NCI-H345 treated with DMSO at 0.1 percent for 48 hours (cell line): ENCODE measurements at regions not wholly inside any gene's neighbourhood (a gene's known extent, or its start where the extent isn't known, plus 50 kb on each side); places are given as distances from the start of the nearest gene placed in this dataset.
"Not testable (repeated sequence)": the region's sequence is repeated elsewhere in the genome, so short reads cannot be mapped to it uniquely, and the experiment has no call there.

Source experiments
- DNase-seq: peaks from one replicate; lab custom pipeline; 2025; ENCODE audit not compliant: unreplicated experiment; lab: John Stamatoyannopoulos, UW

DNA sequence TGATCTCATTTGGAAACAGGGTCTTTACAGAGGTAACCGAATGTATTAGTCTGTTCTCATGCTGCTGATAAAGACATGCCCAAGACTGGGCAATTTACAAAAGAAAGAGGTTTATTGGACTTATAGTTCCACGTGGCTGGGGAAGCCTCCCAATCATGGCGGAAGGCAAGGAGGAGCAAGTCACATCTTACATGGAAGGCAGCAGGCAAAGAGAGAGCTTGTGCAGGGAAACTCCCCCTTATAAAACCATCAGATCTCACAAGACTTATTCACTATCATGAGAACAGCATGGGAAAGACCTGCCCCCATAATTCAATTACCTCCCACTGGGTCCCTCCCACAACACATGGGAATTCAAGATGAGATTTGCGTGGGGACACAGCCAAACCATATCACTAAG, 171.8 kb upstream of the ID2 start:
- not testable (repeated sequence) for DNase-seq

DNA sequence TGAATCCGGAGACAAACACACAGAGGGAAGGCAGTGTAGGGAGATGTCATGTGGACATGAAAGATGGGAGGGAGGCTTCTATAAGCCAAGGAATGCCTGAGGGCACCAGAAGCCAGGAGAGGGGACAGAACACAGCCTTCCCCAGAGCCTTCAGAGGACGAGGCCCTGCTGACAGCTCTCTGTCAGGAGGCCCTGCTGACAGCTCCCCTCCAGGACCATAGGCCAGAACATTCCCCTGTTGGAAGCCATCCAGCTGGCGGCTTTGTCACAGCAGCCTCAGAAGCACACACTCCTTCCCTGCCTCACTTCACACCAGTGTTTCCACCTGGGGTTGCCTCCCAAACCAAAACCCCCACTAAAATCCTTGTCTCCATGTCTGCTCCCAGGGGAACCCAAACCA, 171.3 kb upstream of the ID2 start:
- peak; percentile 71 for DNase-seq

DNA sequence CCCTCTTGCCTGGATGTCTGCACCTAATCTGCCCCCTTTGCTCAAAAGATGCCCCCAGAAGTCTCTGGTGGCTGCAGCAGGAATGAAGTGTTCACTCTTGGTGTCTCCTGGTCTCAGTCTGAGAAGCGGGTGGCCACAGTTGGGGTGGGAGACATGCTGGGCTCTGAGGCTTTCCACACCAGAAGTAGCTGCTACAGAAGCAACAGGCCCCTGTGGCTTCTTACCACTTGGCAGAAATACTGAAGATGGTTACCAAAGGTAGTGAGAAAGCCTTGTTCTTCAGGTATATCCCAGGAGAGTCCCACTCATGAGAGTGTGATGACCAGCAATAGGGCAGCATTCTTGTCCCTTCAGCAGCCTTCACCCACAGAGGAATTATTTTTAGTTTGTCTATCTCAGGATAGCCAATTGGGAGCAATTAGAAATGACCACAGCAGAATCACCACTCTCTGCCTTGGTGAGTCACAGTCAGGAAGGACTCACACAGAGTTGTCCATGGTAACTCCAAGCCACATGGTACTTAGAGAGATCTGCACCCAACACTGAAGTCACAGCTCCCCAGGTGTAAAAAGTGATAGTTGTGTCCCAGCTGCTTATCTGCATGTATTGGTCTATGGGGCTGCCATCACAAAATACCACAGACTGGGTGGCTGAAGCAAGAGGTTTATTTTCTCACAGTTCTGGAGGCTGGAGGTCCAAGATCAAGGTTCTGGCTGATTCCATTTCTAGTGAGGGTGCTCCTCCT, 169.8 kb upstream of the ID2 start:
- no peak for DNase-seq

DNA sequence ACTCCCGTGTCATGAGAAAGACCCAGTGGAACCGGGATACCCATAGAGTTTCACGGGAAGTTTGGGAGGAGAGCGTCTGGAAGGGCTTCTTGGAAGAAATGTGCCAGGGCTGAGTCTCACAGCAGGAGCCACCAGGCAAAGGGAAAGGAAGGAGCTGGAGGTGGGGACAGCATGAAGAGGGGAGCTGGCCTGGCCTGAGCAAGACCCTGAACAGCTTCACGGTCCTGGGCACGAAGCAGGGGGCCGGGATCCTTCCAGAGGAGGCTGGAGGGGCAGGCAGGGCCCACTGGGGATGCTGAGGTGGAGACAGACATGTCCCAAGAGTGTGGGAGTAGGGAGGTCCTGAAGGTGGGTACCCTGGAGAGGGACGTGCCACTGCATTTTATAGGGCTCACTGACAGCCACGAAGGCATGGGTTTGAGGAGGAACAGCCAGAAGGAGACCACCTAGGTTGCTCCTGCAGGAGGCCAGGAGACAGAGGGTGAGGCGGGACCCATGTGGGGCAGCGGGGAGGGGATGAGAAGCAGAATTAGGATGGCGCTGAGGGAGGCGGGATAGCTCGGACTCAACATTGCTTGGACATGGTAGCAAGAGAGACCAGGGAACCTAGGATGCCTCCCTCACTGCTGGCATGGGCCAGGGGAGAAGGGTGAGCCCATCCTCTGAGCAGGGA, 168.1 kb upstream of the ID2 start:
- DNase-seq, result no peak

GRCh38 chr2:8514274-8514662, 167.6 kb upstream of the ID2 start:
- no peak for DNase-seq

DNA sequence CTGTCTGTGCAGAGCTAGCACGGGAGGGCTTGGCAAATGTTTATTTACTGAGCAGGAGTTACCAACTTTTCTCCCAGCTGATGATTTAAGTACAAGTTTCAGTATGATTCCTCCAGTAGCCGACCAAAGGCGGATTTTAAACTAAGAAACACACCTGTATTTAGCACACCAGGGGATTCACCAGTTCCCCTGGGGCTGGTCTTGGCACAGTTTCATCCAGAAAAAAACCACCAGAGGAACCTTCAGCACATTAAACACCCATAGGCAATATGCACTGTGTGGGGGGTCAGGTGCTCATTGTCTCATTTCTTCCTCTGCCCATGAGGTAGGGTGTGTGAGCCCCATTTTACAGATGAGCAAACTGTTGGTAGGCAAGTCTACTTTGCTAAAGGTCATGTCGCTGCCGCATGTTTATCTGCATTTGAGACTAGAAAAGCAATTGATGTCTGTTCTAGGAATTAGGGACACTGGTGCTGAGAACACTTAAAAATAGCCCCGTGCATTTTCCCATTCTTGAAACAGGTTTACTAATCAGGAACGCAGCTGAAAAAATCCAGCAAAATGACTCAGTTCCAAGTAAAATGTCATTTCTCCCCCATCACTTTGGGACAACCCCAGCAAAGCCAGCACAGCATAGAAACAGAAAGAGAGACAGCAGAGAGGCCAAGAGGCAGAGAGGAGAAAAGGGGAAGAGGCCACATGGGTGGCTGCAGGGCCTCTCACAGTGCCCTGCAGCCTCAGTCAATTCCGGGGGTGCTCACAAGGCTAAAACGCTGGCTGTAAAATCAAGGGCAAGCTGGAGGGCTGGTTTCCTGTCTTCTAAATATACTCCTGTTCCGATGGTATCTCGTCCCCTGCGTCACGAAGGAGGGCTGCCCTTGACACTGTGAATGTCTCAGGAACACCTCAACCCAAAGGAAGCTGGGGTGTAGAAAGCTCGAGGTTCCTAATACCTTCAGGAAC, 166.8 kb upstream of the ID2 start:
- peak; percentile 57 for DNase-seq

DNA sequence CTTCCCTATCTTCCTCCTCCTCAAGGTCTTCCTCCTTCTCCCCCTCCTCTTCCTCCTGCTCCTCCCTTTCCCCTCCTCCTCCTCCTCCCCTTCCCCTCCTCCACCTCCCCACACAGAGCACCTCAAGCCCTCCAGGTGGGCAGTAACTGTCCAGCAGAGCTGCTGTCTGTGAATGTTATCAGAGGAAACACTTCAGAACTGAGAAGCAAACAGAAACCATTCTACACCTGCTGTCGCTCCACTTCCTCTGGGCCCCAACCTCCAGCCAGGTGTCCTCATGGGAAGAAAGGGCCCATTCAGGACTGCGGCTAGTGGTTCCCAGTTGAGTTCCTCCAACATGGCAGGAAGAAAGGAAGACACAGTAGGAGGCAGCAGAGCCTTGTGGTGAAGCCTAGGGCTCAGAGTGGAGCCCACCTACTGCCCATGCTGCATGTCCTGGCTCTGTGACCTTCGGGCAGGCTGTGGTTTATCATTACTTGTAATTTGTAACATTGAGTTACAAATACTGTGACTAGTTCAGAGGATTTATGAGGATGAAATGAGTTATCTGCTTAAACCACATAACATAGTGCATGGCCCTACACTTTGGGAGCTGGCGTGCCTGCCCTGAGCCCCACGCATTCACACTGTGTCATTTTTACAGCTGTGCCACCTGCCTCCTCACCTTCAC, 165.9 kb upstream of the ID2 start:
- DNase-seq, result peak; percentile 88

DNA sequence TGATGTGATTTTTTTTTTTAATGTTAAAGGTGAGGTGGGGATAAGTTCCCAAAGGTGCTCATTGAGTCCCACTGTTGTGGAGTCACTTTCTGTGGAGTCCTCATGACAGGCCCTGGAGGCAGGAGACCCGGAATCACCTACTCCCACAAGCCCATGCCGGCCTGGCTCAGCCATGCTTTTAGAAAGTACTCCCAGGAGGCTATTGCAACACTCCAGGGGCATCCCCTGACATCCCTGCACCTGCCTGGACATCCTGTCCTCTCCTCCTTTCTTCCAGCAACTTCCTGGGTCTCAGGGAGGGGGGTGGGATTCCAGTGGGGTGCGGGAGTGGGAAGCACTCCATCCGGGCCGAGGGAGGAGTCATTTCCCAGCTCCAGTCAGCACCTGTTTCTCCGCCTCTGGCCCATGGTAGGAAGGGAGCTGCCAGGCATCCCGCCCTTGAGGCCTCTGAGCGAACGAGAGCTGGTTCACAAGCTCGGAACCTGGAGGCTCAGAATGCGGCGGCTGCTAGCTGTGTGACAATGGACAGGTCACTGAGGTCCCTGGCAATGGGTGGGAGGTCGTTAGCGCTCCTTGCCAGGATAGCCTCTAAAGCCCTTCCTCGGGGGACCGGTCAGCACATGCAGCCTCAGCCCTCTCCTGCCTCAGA, 163.9 kb upstream of the ID2 start:
- DNase-seq, result peak; percentile 20

DNA sequence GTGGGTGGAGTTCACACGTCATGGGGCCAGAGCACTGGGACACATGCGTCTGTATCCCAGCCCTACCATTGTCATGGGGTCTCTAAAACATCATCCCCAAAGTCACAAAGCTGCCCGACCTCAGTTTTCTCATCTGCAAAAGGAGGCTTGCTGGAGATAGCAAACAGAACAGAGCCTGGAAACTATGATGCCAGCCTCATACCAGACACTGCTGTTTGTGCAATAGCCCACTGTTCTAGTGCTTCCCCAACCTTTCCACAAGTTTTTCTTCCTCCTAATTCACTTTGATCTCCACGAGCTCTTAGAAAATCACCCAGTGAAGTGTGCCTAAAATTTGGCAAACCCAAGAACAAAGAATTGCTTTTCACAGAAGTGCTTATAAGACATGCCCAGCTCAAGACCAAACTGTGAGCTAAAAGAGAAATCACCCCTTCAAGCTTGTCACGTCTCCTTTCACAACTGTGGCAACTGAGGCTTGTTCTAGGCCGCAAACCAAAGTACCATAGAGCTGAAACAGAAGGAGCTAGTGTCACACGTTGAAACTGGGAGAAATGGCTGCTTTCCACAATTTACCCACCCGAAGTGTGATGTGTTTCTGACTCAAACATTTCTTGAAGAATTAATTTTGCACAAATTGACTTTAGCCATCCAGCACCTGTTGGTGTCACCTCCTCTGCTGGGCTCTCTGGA, 162.7 kb upstream of the ID2 start:
- no peak for DNase-seq

DNA sequence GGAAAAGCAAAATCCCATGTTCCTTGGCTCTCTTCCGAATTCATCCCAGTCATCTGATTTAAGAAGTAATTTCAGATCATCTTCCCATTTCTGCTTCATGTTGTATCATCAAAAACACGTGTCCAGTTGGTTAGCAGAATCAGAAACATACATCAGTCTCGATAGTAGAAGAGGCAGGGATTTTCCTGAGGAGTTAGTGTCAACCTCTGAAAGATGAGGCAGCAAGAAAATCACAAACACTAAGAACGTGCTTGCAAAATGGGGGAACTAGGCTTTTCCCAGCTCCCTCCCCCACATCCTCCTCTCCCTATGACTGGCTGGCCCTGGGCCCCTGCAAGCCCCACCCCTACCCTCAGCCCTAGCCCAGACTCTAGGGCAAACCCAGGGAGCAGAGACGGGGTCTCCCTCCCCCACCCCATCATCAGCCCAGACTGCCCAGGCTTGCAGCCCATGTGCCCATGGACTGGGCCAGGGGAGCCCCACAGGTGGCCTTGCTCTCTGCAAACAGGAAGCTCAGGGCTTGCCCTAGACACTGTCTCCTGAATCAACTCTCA, 161.0 kb upstream of the ID2 start:
- no peak for DNase-seq

DNA sequence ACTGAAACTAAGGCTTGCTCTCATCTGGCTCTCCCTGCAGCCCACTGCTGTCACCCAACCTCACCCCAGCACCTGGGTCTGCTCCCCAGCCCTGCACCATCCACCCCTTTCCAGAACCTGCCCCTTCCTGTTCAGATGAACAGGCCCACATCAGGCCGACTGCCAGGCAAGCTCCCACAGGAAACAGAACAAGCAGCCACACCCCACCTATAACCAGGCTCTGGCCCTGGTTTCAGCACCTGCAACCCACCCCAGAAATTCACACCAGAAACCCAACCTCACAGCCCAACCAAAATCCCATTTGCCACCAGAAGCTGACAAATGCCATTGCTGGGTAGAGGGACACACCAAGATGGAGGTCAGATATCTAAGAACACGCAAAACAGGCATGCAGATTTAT, 159.2 kb upstream of the ID2 start:
- DNase-seq, result no peak

DNA sequence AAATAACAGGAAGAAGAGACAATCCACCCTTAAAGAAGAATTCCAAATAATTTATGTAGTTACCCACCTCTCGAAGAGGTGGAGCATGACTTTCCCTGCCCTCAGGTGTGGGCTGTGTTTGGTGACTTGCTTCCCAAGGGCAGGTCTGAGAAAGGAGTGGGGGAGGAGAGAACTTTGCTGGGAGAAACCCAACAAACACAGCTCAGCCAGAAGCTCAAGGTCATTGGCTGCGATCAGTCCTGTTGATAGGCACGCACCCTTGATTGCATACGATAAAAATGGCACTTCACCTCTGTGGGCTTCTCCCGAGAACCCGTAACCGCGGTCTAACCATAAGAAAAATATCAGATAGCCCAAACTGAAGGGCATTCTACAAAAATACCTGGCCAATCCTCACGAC, 157.5 kb upstream of the ID2 start:
- DNase-seq, result no peak

DNA sequence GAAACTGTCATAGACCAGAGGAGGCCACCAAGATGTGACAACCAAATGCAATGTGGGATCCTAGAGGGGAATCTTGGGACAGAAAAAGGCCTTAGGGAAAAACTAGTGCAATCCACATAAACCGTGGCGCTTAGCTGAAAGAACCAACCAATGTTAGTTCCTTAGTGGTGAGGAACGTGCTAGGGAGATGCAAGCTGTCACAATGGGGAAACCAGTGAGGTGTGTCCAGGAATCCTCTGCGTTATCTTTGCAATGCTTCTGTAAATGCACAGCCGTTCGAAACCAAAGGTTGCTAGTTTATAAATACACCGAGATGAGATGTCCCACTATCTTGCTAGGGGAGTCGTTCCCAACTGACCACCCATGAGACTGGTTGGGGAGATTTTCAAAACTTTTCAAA, 157.0 kb upstream of the ID2 start:
- DNase-seq, result no peak

- DNase-seq, result no peak
Observed at GRCh38 chr2:8525236-8525581, 156.6 kb upstream of the ID2 start.

- peak; percentile 94 for DNase-seq
Observed at GRCh38 chr2:8525582-8526402, 156.1 kb upstream of the ID2 start.

GRCh38 chr2:8526403-8526696, 155.5 kb upstream of the ID2 start:
- DNase-seq, result no peak

- peak; percentile 17 for DNase-seq
Observed at GRCh38 chr2:8527031-8527430, 154.8 kb upstream of the ID2 start.

- DNase-seq, result no peak
Observed at GRCh38 chr2:8527676-8528075, 154.2 kb upstream of the ID2 start.

DNA sequence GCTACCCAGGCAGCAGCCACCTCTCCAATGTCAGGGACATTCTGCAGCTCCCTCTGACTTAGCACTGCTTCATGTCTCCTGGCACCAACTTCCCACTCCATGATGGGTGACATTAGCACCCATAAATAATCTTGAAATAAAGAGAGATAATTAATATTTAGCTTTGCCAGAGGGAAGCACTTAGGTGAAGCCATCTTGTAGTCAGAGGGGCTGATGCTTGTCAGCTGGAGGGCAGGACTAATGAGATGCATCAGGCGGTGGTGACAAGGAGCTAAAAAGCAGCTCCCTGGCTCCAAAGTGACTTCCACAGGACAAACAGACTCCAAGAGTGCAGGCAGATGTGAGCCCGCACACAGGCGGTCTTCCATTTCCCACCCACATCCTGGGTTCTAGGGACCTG, 153.0 kb upstream of the ID2 start:
- no peak for DNase-seq
